Erythroblast (primary cell): ENCODE measurements at regions not wholly inside any gene's neighbourhood (a gene's known extent, or its start where the extent isn't known, plus 50 kb on each side); places are given as distances from the start of the nearest gene placed in this dataset.

Experiments
- GATA1 ChIP-seq: IDR thresholded peaks from 2 replicates; pipeline ENCODE4 v1.6.1; 2011; ENCODE audit warnings: low read depth, mild to moderate bottlenecking, control low read depth, low read length, moderate library complexity
- POLR2A ChIP-seq: IDR thresholded peaks from 2 replicates; pipeline ENCODE4 v1.6.1; 2011; ENCODE audit warnings: mild to moderate bottlenecking, low read length

- TF ChIP-seq POLR2A (no peak), GATA1 (no peak)
Observed at GRCh38 chr5:57402348-57402747, 80.3 kb downstream of the ACTBL2 start.
